CD14-positive monocyte (primary cell): ENCODE measurements at regions not wholly inside any gene's neighbourhood (a gene's known extent, or its start where the extent isn't known, plus 50 kb on each side); places are given as distances from the start of the nearest gene placed in this dataset.
A peak's percentile ranks its signal among the peaks of the same experiment; 100 is the strongest.

Experiments
- DNase-seq, 3 donors: peaks; one replicate each; pipeline ENCODE4 v3.0.0-alpha.2; 2011 to 2022
- H2AFZ ChIP-seq: 2 replicates; pipeline ENCODE4 v1.6.0; 2012; ENCODE audit warnings: mild to moderate bottlenecking, low read depth, low read length, inconsistent platforms; ENCODE audit not compliant: insufficient read depth, poor library complexity, severe bottlenecking
- H3K27ac ChIP-seq, 2 donors: 1 replicate in 1 of 2; 2 replicates in 1 of 2; pipeline ENCODE4 v1.5.1; 2012 to 2013; ENCODE audit warnings: low read length in 2 of 2, control low read depth in 1 of 2, inconsistent platforms in 1 of 2, low read depth in 1 of 2, mild to moderate bottlenecking in 1 of 2
- H3K27me3 ChIP-seq, 2 donors: one replicate each; pipeline versions ENCODE4 v1.6.0 to v1.6.1; 2011 to 2013; ENCODE audit warnings: low read length in 2 of 2; ENCODE audit not compliant: control insufficient read depth in 2 of 2, insufficient read depth in 2 of 2
- H3K36me3 ChIP-seq, 2 donors: replicated peaks in 1 of 2; 1 replicate in 1 of 2; 2 replicates in 1 of 2; pipeline versions ENCODE4 v1.5.1 to v1.6.1; 2012 to 2013; ENCODE audit warnings: low read length in 2 of 2, control low read depth in 1 of 2, inconsistent platforms in 1 of 2, mild to moderate bottlenecking in 1 of 2; ENCODE audit not compliant: insufficient read depth in 2 of 2, control insufficient read depth in 1 of 2
- H3K4me1 ChIP-seq, 2 donors: 1 replicate in 1 of 2; 2 replicates in 1 of 2; pipeline versions ENCODE4 v1.5.1 to v1.6.1; 2012 to 2013; ENCODE audit warnings: low read length in 2 of 2, control low read depth in 1 of 2, inconsistent platforms in 1 of 2, mild to moderate bottlenecking in 1 of 2, moderate library complexity in 1 of 2; ENCODE audit not compliant: insufficient read depth in 2 of 2, control insufficient read depth in 1 of 2
- H3K4me2 ChIP-seq: replicated peaks from 2 replicates; pipeline ENCODE3; 2012; ENCODE audit warnings: low read length, moderate library complexity, mild to moderate bottlenecking; ENCODE audit not compliant: poor library complexity, severe bottlenecking; ENCODE audit errors: extremely low read depth
- H3K4me3 ChIP-seq, 3 experiments: fragments of 200-600 bp in 1 of 3; sonication (generic) in 1 of 3; replicated peaks in 1 of 3; 1 replicate in 2 of 3; 2 replicates in 1 of 3; pipeline ENCODE4 v1.5.1; 2011 to 2013; ENCODE audit warnings: low read length in 3 of 3, mild to moderate bottlenecking in 3 of 3, control low read depth in 2 of 3, low read depth in 2 of 3, inconsistent platforms in 1 of 3, moderate library complexity in 1 of 3
- H3K79me2 ChIP-seq: 2 replicates; pipeline ENCODE4 v1.6.0; 2012; ENCODE audit warnings: mild to moderate bottlenecking, control low read depth, inconsistent platforms, low read length, moderate library complexity; ENCODE audit not compliant: insufficient read depth
- H3K9ac ChIP-seq: 2 replicates; pipeline ENCODE4 v1.6.0; 2017; ENCODE audit warnings: low read length, mild to moderate bottlenecking; ENCODE audit not compliant: insufficient read depth, poor library complexity, severe bottlenecking
- H3K9me3 ChIP-seq, 2 donors: replicated peaks in 1 of 2; 1 replicate in 1 of 2; 2 replicates in 1 of 2; pipeline versions ENCODE4 v1.5.1 to v1.6.1; 2012 to 2013; ENCODE audit warnings: low read length in 2 of 2, control low read depth in 1 of 2; ENCODE audit not compliant: control insufficient read depth in 1 of 2, insufficient read depth in 1 of 2
- H4K20me1 ChIP-seq: 2 replicates; pipeline ENCODE4 v1.6.0; 2012; ENCODE audit warnings: mild to moderate bottlenecking, low read length, control low read depth, moderate library complexity; ENCODE audit not compliant: insufficient read depth
- H3K27ac Mint-ChIP-seq, 7 donors: one replicate each; pipeline ENCODE4 v1.8.0; 2020; ENCODE audit warnings: mild to moderate bottlenecking in 7 of 7, mixed read lengths in 7 of 7, moderate library complexity in 6 of 7, inconsistent platforms in 2 of 7
- H3K27me3 Mint-ChIP-seq, 3 donors: one replicate each; pipeline ENCODE4 v1.8.0; 2021 to 2022; ENCODE audit warnings: low read depth in 3 of 3, mild to moderate bottlenecking in 3 of 3, mixed read lengths in 3 of 3, moderate library complexity in 3 of 3, inconsistent platforms in 1 of 3
- H3K36me3 Mint-ChIP-seq, 2 donors: one replicate each; pipeline ENCODE4 v1.8.0; 2020; ENCODE audit warnings: mixed read lengths in 2 of 2, inconsistent platforms in 1 of 2, mild to moderate bottlenecking in 1 of 2
- H3K4me1 Mint-ChIP-seq: one replicate; pipeline ENCODE4 v1.8.0; 2020; ENCODE audit warnings: mild to moderate bottlenecking, mixed read lengths
- H3K4me3 Mint-ChIP-seq, 2 donors: one replicate each; pipeline ENCODE4 v1.8.0; 2020; ENCODE audit warnings: mild to moderate bottlenecking in 2 of 2, mixed read lengths in 2 of 2, moderate library complexity in 1 of 2
- H3K9me3 Mint-ChIP-seq, 7 donors: one replicate each; pipeline ENCODE4 v1.8.0; 2020 to 2022; ENCODE audit warnings: mixed read lengths in 7 of 7, mild to moderate bottlenecking in 6 of 7, moderate library complexity in 6 of 7, inconsistent platforms in 2 of 7
- WGBS: methylation state at CpG from one replicate; pipeline ENCODE4 v1.1.5; 2013; ENCODE audit warnings: missing lambda C conversion rate; ENCODE audit not compliant: insufficient coverage; 5-methylcytosine and 5-hydroxymethylcytosine counted together
- intact Hi-C, 2 donors: fragments of 100-400 bp; cut with micrococcal nuclease; formaldehyde crosslinking; loops; one replicate each; pipeline versions ENCODE4 v1.15.0 to v1.15.1; 2023
- TF ChIP-seq, protein P1 (sequence below): fragments of 200-600 bp; IDR thresholded peaks from one replicate; pipeline ENCODE4 v1.8.0; 2022; ENCODE audit warnings: antibody characterized with exemption, mild to moderate bottlenecking

DNA sequence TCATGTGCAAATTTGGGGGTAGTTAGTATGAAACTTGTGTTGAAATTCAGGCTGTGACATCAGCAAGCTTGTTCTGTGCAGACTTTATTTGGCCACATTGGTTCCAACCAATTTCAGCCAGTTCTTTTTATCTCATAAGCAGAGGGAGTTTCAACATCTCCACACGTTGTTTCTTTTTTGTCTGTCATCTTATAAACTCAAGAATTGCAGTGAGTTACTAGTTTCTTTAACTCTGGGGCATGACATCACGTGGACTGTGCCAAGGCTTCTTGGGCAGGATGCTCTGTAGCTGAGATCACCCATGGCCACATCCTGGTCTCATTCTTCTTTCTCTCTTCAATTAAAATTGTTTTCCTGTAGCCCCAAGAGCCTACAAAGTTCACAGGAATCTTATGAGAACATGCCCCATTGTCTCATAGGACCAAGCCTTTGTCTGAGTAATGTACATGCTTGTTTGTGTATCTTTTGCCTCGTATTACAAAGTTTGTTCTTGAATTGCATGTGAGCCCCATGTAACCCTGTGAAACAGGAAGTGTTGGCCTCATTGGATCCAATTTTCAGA, 982.0 kb upstream of the TMEM132C start:
- Histone ChIP-seq H3K27me3 (no peaks in the 10 kb centered on the region), H3K27ac (no peak overlapping the region), H3K79me2 (no peaks in the 10 kb centered on the region), H3K4me1 (peaks cover 0 to 7% of the 10 kb centered on the region in 2 donors), H3K9me3 (no peaks in the 10 kb centered on the region), H2AFZ (no peak overlapping the region), H3K4me3 (no peak overlapping the region), H3K4me2 (no peak overlapping the region), H4K20me1 (no peaks in the 10 kb centered on the region), H3K36me3 (no peaks in the 10 kb centered on the region), H3K9ac (no peak overlapping the region)
- H3K27ac Mint-ChIP-seq = peak overlapping the region in 2 of 7 donors; percentile 10 to 47
- intact Hi-C loops = no loop called here
- H3K4me1 Mint-ChIP-seq = peaks cover 23% of the 10 kb centered on the region
- peaks cover 0 to 5% (median 0%) of the 10 kb centered on the region in 7 donors for H3K9me3 Mint-ChIP-seq
- no peak overlapping the region for H3K4me3 Mint-ChIP-seq
- H3K27me3 Mint-ChIP-seq = peaks cover 3 to 10% (median 4%) of the 10 kb centered on the region in 3 donors
- H3K36me3 Mint-ChIP-seq = no peaks in the 10 kb centered on the region
- 100% methylated on average over 1 of the region's 3 CpGs for WGBS
- TF ChIP-seq, protein P1, sequence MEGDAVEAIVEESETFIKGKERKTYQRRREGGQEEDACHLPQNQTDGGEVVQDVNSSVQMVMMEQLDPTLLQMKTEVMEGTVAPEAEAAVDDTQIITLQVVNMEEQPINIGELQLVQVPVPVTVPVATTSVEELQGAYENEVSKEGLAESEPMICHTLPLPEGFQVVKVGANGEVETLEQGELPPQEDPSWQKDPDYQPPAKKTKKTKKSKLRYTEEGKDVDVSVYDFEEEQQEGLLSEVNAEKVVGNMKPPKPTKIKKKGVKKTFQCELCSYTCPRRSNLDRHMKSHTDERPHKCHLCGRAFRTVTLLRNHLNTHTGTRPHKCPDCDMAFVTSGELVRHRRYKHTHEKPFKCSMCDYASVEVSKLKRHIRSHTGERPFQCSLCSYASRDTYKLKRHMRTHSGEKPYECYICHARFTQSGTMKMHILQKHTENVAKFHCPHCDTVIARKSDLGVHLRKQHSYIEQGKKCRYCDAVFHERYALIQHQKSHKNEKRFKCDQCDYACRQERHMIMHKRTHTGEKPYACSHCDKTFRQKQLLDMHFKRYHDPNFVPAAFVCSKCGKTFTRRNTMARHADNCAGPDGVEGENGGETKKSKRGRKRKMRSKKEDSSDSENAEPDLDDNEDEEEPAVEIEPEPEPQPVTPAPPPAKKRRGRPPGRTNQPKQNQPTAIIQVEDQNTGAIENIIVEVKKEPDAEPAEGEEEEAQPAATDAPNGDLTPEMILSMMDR = no peak
- peak in 2 of 3 donors; percentile 16 to 36 for DNase-seq

DNA sequence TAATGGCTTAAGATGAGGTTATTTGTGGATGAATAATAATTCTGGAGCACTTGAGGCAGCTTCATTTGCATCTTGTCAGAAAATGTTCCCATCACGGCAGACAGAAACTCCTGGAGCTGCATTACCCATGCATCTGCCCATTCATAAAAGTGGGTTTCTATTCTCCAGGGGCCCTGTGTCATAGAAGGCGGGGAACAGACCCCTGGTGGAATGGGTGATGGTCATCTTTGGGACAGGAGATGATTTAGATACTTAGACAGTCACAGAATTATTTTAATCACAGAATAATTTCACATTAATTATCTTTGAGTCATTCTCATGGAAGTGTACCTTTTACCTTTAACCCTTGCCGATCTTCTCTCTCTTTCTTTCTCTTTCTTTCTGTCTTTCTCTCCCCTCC, 980.7 kb upstream of the TMEM132C start:
- H3K9me3 Mint-ChIP-seq = peaks cover 0 to 5% (median 0%) of the 10 kb centered on the region in 7 donors
- H3K79me2 ChIP-seq = no peaks in the 10 kb centered on the region
- peaks cover 0 to 9% of the 10 kb centered on the region in 2 donors for H3K4me1 ChIP-seq
- intact Hi-C loops = no loop called here
- peaks cover 23% of the 10 kb centered on the region for H3K4me1 Mint-ChIP-seq
- no peak overlapping the region for H2AFZ ChIP-seq
- H4K20me1 ChIP-seq = no peaks in the 10 kb centered on the region
- no peak overlapping the region for H3K4me2 ChIP-seq
- TF ChIP-seq, protein P1 = no peak
- H3K4me3 Mint-ChIP-seq = no peak overlapping the region
- no CpG with 5 or more reads among the region's 3 CpGs for WGBS
- no peak overlapping the region for H3K9ac ChIP-seq
- no peak overlapping the region for H3K27ac ChIP-seq
- no peaks in the 10 kb centered on the region for H3K27me3 ChIP-seq
- H3K9me3 ChIP-seq = no peaks in the 10 kb centered on the region
- H3K27me3 Mint-ChIP-seq = peaks cover 0 to 8% (median 3%) of the 10 kb centered on the region in 3 donors
- no peak for DNase-seq
- no peaks in the 10 kb centered on the region for H3K36me3 ChIP-seq
- H3K27ac Mint-ChIP-seq = no peak overlapping the region
- H3K36me3 Mint-ChIP-seq = no peaks in the 10 kb centered on the region
- H3K4me3 ChIP-seq = no peak overlapping the region
